ENCODE measurements at regions not wholly inside any gene's neighbourhood (a gene's known extent, or its start where the extent isn't known, plus 50 kb on each side); places are given as distances from the start of the nearest gene placed in this dataset.
"Not testable (repeated sequence)": the region's sequence is repeated elsewhere in the genome, so short reads cannot be mapped to it uniquely, and the experiment has no call there.

DNA sequence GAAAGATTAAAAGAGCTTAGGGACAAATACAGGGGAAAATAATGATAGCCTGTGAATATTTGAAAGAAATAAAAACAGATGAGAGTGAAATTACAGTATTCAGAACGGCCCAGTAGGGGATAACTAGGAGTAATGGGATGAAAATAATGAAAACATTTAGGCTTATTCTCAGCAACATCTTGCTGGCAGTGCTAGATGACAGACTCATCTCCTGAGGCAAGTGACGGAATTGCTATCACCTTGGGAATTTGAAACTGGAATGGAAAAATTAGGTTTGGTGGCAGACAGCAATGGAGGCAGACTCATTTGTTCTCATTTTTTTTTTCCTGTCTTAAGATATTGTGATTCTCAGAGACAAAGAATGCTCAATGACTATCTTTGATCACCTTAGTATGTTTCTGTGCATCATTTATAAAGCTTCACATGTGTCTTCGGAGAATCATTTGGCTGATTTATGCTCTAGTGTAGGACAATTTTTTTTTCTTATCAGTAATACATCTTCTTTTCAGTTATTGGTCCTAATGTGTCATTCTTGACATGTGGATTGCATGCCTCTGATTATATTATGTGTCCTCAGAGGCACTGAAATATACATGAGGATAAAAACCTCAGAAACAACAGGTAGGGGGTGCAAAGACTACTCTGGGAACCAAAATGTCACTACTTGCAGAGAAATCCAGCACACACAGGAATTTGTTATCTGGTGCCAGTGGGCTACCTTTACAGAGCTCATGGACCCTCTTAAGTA is 711.7 kb downstream of the EDEM1 start:
- no peak overlapping the region for H3K4me3 ChIP-seq (replicated peaks; ENCODE audit: low read depth, low read length)
- TF ChIP-seq, protein P1, sequence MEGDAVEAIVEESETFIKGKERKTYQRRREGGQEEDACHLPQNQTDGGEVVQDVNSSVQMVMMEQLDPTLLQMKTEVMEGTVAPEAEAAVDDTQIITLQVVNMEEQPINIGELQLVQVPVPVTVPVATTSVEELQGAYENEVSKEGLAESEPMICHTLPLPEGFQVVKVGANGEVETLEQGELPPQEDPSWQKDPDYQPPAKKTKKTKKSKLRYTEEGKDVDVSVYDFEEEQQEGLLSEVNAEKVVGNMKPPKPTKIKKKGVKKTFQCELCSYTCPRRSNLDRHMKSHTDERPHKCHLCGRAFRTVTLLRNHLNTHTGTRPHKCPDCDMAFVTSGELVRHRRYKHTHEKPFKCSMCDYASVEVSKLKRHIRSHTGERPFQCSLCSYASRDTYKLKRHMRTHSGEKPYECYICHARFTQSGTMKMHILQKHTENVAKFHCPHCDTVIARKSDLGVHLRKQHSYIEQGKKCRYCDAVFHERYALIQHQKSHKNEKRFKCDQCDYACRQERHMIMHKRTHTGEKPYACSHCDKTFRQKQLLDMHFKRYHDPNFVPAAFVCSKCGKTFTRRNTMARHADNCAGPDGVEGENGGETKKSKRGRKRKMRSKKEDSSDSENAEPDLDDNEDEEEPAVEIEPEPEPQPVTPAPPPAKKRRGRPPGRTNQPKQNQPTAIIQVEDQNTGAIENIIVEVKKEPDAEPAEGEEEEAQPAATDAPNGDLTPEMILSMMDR (IDR thresholded peaks at IDR 0.05; ENCODE audit: low read length, missing control alignments) = no peak
- DNase-seq (ENCODE audit: low read depth) = no peak

DNA sequence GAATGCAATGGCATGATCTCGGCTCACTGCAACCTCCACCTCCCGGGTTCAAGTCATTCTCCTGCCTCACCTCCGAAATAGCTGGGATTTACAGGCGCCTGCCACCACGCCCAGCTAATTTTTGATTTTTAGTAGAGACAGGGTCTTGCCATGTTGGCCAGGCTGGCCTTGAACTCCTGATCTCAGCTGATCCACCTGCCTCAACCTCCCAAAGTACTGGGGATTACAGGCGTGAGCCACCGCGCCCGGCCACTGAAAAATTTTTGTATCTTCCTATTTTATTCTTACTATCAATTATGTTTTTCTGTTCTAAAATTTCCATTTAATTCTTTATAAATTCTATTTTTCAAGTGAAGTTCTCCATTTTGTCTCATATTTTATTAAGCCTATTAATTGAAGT is 730.4 kb downstream of the EDEM1 start:
- TF ChIP-seq, protein P1 (IDR thresholded peaks at IDR 0.05; ENCODE audit: low read length, missing control alignments) = no peak
- no peak overlapping the region for H3K4me3 ChIP-seq (replicated peaks; ENCODE audit: low read depth, low read length)
- no peak for DNase-seq (ENCODE audit: low read depth)

DNA sequence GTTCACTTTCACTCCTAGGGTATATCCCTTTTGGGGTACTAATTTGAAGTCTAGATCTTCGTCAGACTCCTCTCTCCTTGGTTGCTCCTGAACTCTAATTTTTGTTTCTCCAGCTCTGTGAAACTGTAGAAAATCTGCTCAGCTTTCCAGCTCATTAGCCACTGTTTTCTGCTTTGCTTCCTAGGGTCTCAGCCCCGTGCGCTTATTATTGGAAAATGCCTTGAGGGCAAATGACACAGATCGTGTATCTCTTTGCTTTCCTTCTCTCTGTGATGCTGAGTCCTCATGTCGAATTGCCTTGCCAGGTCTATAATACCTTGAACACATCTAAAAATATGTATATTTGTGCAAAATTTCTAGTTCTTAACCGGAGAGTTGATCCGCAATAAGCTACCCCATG is 731.1 kb downstream of the EDEM1 start:
- TF ChIP-seq, protein P1 (IDR thresholded peaks at IDR 0.05; ENCODE audit: low read length, missing control alignments) = no peak
- DNase-seq (ENCODE audit: low read depth) = no peak
- H3K4me3 ChIP-seq (replicated peaks; ENCODE audit: low read depth, low read length) = no peak overlapping the region

DNA sequence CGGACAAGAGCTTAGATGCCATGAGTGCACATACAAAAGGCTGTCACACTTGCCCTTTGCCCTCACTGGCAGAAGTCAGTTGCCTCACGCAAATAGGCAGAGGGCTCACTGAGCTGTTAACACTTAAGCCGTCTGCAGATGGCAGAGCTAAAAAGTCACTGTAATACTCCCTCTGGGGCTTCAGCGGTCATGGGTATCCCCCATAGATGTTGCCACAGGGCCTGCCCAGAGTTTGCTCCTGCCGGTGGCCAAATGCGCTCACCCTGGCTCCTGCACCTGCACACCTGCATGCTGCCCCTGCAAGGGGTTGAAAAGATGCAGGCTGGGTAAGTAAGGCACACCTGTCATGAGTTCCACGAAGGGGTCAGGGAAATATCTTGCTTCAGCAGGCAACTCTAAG is 741.5 kb downstream of the EDEM1 start:
- TF ChIP-seq, protein P1 (IDR thresholded peaks at IDR 0.05; ENCODE audit: low read length, missing control alignments) = no peak
- DNase-seq (ENCODE audit: low read depth) = no peak
- no peak overlapping the region for H3K4me3 ChIP-seq (replicated peaks; ENCODE audit: low read depth, low read length)

DNA sequence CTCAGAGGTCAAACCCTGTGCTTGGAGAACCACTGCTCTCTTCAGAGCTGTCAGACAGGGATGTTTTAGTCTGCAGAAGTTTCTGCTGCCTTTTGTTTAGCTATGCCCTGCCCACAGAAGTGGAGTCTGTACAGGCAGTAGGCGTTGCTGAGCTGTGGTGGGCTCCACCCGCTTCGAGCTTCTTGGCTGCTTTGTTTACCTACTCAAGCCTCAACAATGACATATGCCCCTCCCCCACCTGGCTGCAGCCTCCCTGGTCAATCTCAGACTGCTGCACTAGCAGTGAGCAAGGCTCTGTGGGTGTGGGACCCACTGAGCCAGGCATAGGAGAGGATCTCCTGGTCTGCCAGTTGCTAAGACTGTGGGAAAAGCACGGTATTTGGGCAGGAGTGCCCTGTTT is 756.6 kb downstream of the EDEM1 start:
- H3K4me3 ChIP-seq (replicated peaks; ENCODE audit: low read depth, low read length) = not testable (repeated sequence)

DNA sequence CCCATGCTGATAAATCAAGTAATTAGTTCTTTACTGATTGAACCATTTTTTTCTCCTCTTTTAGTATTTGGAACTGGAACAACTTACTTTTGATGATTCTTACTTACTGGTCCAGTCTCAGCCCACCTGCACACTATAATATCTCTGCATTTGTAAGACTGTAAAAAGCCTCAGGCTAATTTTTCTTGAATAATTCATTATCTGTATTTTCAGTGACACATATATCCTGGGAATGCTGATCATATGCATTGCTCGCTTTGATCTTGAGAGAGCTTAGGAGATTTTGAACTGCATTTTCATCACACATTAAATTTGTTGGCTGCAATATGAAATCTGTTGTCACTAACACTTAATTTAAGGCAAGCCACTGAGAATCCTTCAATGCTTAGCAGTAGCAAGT is 760.6 kb downstream of the EDEM1 start:
- no peak for DNase-seq (ENCODE audit: low read depth)
- TF ChIP-seq, protein P1 (IDR thresholded peaks at IDR 0.05; ENCODE audit: low read length, missing control alignments) = no peak
- no peak overlapping the region for H3K4me3 ChIP-seq (replicated peaks; ENCODE audit: low read depth, low read length)

More for the DNA sequence above, 756.6 kb downstream of the EDEM1 start:
- not testable (repeated sequence) for DNase-seq (ENCODE audit: low read depth)

DNA sequence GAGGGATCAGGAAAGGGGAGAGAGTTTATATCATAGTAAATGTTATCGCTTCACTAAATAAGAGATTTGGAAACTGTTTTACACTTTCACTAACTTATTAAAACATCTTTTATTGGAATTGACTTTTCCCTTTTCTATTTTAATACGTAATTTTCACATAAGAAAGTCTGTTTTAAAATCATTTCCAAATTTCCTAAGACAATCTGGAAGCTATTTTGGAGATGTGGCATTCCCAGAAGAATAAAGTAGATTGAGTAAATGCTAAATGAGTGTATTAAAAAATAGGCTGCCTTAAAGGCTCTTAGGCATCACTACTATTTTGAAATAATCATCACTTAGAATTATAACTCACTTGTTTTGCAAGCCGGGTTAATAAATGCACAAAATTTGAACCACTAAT is 763.5 kb downstream of the EDEM1 start:
- TF ChIP-seq, protein P1 (IDR thresholded peaks at IDR 0.05; ENCODE audit: low read length, missing control alignments) = no peak
- no peak for DNase-seq (ENCODE audit: low read depth)

More for the DNA sequence above, 763.5 kb downstream of the EDEM1 start:
- no peak overlapping the region for H3K4me3 ChIP-seq (replicated peaks; ENCODE audit: low read depth, low read length)
